Right cardiac atrium (tissue), 5 donors: ENCODE measurements at regions not wholly inside any gene's neighbourhood (a gene's known extent, or its start where the extent isn't known, plus 50 kb on each side); places are given as distances from the start of the nearest gene placed in this dataset.
"Not testable (repeated sequence)": the region's sequence is repeated elsewhere in the genome, so short reads cannot be mapped to it uniquely, and the experiment has no call there.

Source experiments
- ATAC-seq, 2 donors: fragments of 200-7000 bp; cut with Tn5 transposase; one replicate each; pipeline versions ENCODE4 v1.8.0 to v1.9.1; 2020; ENCODE audit warnings: moderate library complexity in 2 of 2, mild to moderate bottlenecking in 1 of 2
- DNase-seq, 3 donors: peaks; one replicate each; pipeline ENCODE4 v3.0.0-alpha.2; 2020
- H3K27ac ChIP-seq: one replicate; pipeline ENCODE4 v1.5.1; 2013; ENCODE audit warnings: mild to moderate bottlenecking, low read length, control low read depth, moderate library complexity
- H3K27me3 ChIP-seq: one replicate; pipeline ENCODE4 v1.6.1; 2013; ENCODE audit not compliant: control insufficient read depth, insufficient read depth
- H3K4me1 ChIP-seq: one replicate; pipeline ENCODE4 v1.6.1; 2013; ENCODE audit warnings: low read length; ENCODE audit not compliant: control insufficient read depth, insufficient read depth
- H3K4me3 ChIP-seq: one replicate; pipeline ENCODE4 v1.5.1; 2013; ENCODE audit warnings: low read length, control low read depth
- H3K9me3 ChIP-seq: one replicate; pipeline ENCODE4 v1.6.1; 2013; ENCODE audit warnings: low read length; ENCODE audit not compliant: control insufficient read depth
- WGBS: extraction: QIAGEN DNeasy Blood & Tissue Kit; methylation state at CpG from one replicate; pipeline ENCODE4 v1.1.7; 2013; 5-methylcytosine and 5-hydroxymethylcytosine counted together
- intact Hi-C, 4 donors: fragments of 100-400 bp; cut with DNase I; formaldehyde crosslinking; loops; one replicate each; pipeline versions ENCODE4 v1.11.0 to v1.14.0; 2022 to 2023
- donor health status: healthy with polysubstance abuse.
- donor health status: DM: no; HTN: yes; CAD: no.
- donor health status: DM: no; HTN: no; CAD: no.
- donor health status: DM: no; HTN: yes; CAD: no; lungs with severe emphysema.
- donor health status: DM: yes; HTN: yes; CAD: no.

GRCh38 chr11:127772938-127773337 lies 772.4 kb upstream of the KIRREL3 start:
- H3K4me1 ChIP-seq, ATAC-seq, intact Hi-C loops, H3K4me3 ChIP-seq, H3K9me3 ChIP-seq, H3K27me3 ChIP-seq, H3K27ac ChIP-seq, DNase-seq: not testable (repeated sequence)
- WGBS, result 61% methylated on average over 4 of the region's 4 CpGs

- H3K4me3 ChIP-seq, H3K27me3 ChIP-seq, intact Hi-C loops, ATAC-seq, H3K27ac ChIP-seq, H3K4me1 ChIP-seq, H3K9me3 ChIP-seq, DNase-seq: not testable (repeated sequence)
- 62% methylated on average over 4 of the region's 4 CpGs for WGBS
These were observed 768.4 kb upstream of the KIRREL3 start for GRCh38 chr11:127768931-127769330.

- no peaks in the 10 kb centered on the region for H3K9me3 ChIP-seq
- H3K27ac ChIP-seq, result no peak overlapping the region
- ATAC-seq, result no peak
- H3K4me3 ChIP-seq, result no peak overlapping the region
- no peaks in the 10 kb centered on the region for H3K27me3 ChIP-seq
- intact Hi-C loops, result no loop called here
- no peak for DNase-seq
- H3K4me1 ChIP-seq, result no peaks in the 10 kb centered on the region
These were observed 766.2 kb upstream of the KIRREL3 start for GRCh38 chr11:127766734-127767133.

- no peaks in the 10 kb centered on the region for H3K4me1 ChIP-seq
These were observed 738.3 kb upstream of the KIRREL3 start for GRCh38 chr11:127738771-127739286.

GRCh38 chr11:127737499-127737898 lies 736.9 kb upstream of the KIRREL3 start:
- no peak overlapping the region for H3K4me3 ChIP-seq
- WGBS, result 52% methylated on average over 2 of the region's 2 CpGs
- no peaks in the 10 kb centered on the region for H3K4me1 ChIP-seq
- no peak for DNase-seq
- no peaks in the 10 kb centered on the region for H3K27me3 ChIP-seq
- H3K27ac ChIP-seq, result no peak overlapping the region
- ATAC-seq, result no peak
- H3K9me3 ChIP-seq, result no peaks in the 10 kb centered on the region
- intact Hi-C loops, result no loop called here

More at GRCh38 chr11:127738771-127739286, 738.3 kb upstream of the KIRREL3 start:
- no peak overlapping the region for H3K4me3 ChIP-seq
- 75% methylated on average over 5 of the region's 5 CpGs for WGBS
- ATAC-seq, result no peak
- H3K27me3 ChIP-seq, result no peaks in the 10 kb centered on the region
- no peaks in the 10 kb centered on the region for H3K9me3 ChIP-seq
- DNase-seq, result no peak
- intact Hi-C loops, result no loop called here
- no peak overlapping the region for H3K27ac ChIP-seq

GRCh38 chr11:127733552-127733951 lies 733.0 kb upstream of the KIRREL3 start:
- Histone ChIP-seq H3K4me3 (no peak overlapping the region), H3K9me3 (no peaks in the 10 kb centered on the region), H3K27ac (no peak overlapping the region), H3K4me1 (no peaks in the 10 kb centered on the region), H3K27me3 (no peaks in the 10 kb centered on the region)
- ATAC-seq (peak in 1 of 2 donors; percentile 93), DNase-seq (peak in 2 of 3 donors; percentile 15 to 20)
- WGBS, result 8% methylated on average over 4 of the region's 4 CpGs
- intact Hi-C loops, result no loop called here

- Histone ChIP-seq H3K4me3 (no peak overlapping the region), H3K4me1 (no peaks in the 10 kb centered on the region), H3K9me3 (no peaks in the 10 kb centered on the region), H3K27ac (no peak overlapping the region), H3K27me3 (no peaks in the 10 kb centered on the region)
- intact Hi-C loops, result no loop called here
- ATAC-seq, result no peak
- no peak for DNase-seq
- 56% methylated on average over 1 of the region's 1 CpG for WGBS
These were observed 725.8 kb upstream of the KIRREL3 start for GRCh38 chr11:127726367-127726766.

GRCh38 chr11:127723714-127724113 lies 723.1 kb upstream of the KIRREL3 start:
- ATAC-seq, result no peak
- no peaks in the 10 kb centered on the region for H3K4me1 ChIP-seq
- WGBS, result 73% methylated on average over 1 of the region's 1 CpG
- intact Hi-C loops, result no loop called here
- no peaks in the 10 kb centered on the region for H3K9me3 ChIP-seq
- H3K27ac ChIP-seq, result no peak overlapping the region
- no peak overlapping the region for H3K4me3 ChIP-seq
- no peak for DNase-seq
- H3K27me3 ChIP-seq, result no peaks in the 10 kb centered on the region

GRCh38 chr11:127713226-127713625 lies 712.7 kb upstream of the KIRREL3 start:
- Histone ChIP-seq H3K27ac (no peak overlapping the region), H3K27me3 (no peaks in the 10 kb centered on the region), H3K4me1 (no peaks in the 10 kb centered on the region), H3K4me3 (no peak overlapping the region), H3K9me3 (no peaks in the 10 kb centered on the region)
- no peak for ATAC-seq
- DNase-seq, result no peak
- 93% methylated on average over 2 of the region's 2 CpGs for WGBS
- intact Hi-C loops, result no loop called here

GRCh38 chr11:127711748-127712147 lies 711.2 kb upstream of the KIRREL3 start:
- 92% methylated on average over 6 of the region's 6 CpGs for WGBS
- Histone ChIP-seq H3K4me1 (no peaks in the 10 kb centered on the region), H3K9me3 (no peaks in the 10 kb centered on the region), H3K4me3 (no peak overlapping the region), H3K27me3 (no peaks in the 10 kb centered on the region), H3K27ac (no peak overlapping the region)
- no peak for DNase-seq
- ATAC-seq, result no peak
- intact Hi-C loops, result no loop called here

- Histone ChIP-seq H3K9me3 (no peaks in the 10 kb centered on the region), H3K27ac (no peak overlapping the region), H3K4me1 (no peaks in the 10 kb centered on the region), H3K4me3 (no peak overlapping the region), H3K27me3 (no peaks in the 10 kb centered on the region)
- ATAC-seq (no peak), DNase-seq (no peak)
- intact Hi-C loops, result no loop called here
- 54% methylated on average over 1 of the region's 1 CpG for WGBS
These were observed 710.3 kb upstream of the KIRREL3 start for GRCh38 chr11:127710831-127711230.

GRCh38 chr11:127709960-127710359 lies 709.4 kb upstream of the KIRREL3 start:
- intact Hi-C loops, result no loop called here
- Histone ChIP-seq H3K4me3 (no peak overlapping the region), H3K27ac (no peak overlapping the region), H3K4me1 (no peaks in the 10 kb centered on the region), H3K27me3 (no peaks in the 10 kb centered on the region), H3K9me3 (no peaks in the 10 kb centered on the region)
- WGBS, result 30% methylated on average over 3 of the region's 3 CpGs
- ATAC-seq, result peak in 1 of 2 donors; percentile 49
- DNase-seq, result no peak
